ENCODE measurements at regions not wholly inside any gene's neighbourhood (a gene's known extent, or its start where the extent isn't known, plus 50 kb on each side); places are given as distances from the start of the nearest gene placed in this dataset.

- Histone ChIP-seq H3K27me3 (ENCODE audit: low read depth, low read length) (no peaks in the 10 kb centered on the region), H3K36me3 (ENCODE audit: control insufficient read depth in 1 of 2, insufficient read depth in 2 of 2, low read length in 2 of 2) (no peaks in the 10 kb centered on the region), H3K27ac (ENCODE audit: low read length) (no peak overlapping the region), H3K4me3 (ENCODE audit: low read depth in 1 of 2, low read length in 2 of 2) (no peak overlapping the region), H3K9me3 (ENCODE audit: control insufficient read depth in 1 of 2, low read length in 2 of 2) (no peaks in the 10 kb centered on the region), H3K4me1 (ENCODE audit: control insufficient read depth in 1 of 2, insufficient read depth in 2 of 2, low read length in 2 of 2) (no peaks in the 10 kb centered on the region)
Observed at GRCh38 chr6:91626911-91627310, 1040.0 kb upstream of the MAP3K7 start.

- Histone ChIP-seq H3K4me3 (ENCODE audit: low read depth in 1 of 2, low read length in 2 of 2) (no peak overlapping the region), H3K9me3 (ENCODE audit: control insufficient read depth in 1 of 2, low read length in 2 of 2) (no peaks in the 10 kb centered on the region), H3K36me3 (ENCODE audit: control insufficient read depth in 1 of 2, insufficient read depth in 2 of 2, low read length in 2 of 2) (no peaks in the 10 kb centered on the region), H3K27me3 (ENCODE audit: low read depth, low read length) (no peaks in the 10 kb centered on the region), H3K4me1 (ENCODE audit: control insufficient read depth in 1 of 2, insufficient read depth in 2 of 2, low read length in 2 of 2) (peaks cover 0 to 5% of the 10 kb centered on the region in 2 donors), H3K27ac (ENCODE audit: low read length) (no peak overlapping the region)
Observed at GRCh38 chr6:91613481-91613880, 1026.6 kb upstream of the MAP3K7 start.

- H3K4me3 ChIP-seq (ENCODE audit: low read depth in 1 of 2, low read length in 2 of 2), result no peak overlapping the region
- no peaks in the 10 kb centered on the region for H3K9me3 ChIP-seq (ENCODE audit: control insufficient read depth in 1 of 2, low read length in 2 of 2)
- H3K36me3 ChIP-seq (ENCODE audit: control insufficient read depth in 1 of 2, insufficient read depth in 2 of 2, low read length in 2 of 2), result no peaks in the 10 kb centered on the region
- H3K27me3 ChIP-seq (ENCODE audit: low read depth, low read length), result no peaks in the 10 kb centered on the region
- no peak overlapping the region for H3K27ac ChIP-seq (ENCODE audit: low read length)
- peaks cover 0 to 5% of the 10 kb centered on the region in 2 donors for H3K4me1 ChIP-seq (ENCODE audit: control insufficient read depth in 1 of 2, insufficient read depth in 2 of 2, low read length in 2 of 2)
Observed at GRCh38 chr6:91611190-91611589, 1024.3 kb upstream of the MAP3K7 start.

- H3K27me3 ChIP-seq (ENCODE audit: low read depth, low read length), result no peaks in the 10 kb centered on the region
- no peak overlapping the region for H3K27ac ChIP-seq (ENCODE audit: low read length)
- H3K4me3 ChIP-seq (ENCODE audit: low read depth in 1 of 2, low read length in 2 of 2), result no peak overlapping the region
- H3K9me3 ChIP-seq (ENCODE audit: control insufficient read depth in 1 of 2, low read length in 2 of 2), result no peaks in the 10 kb centered on the region
- no peaks in the 10 kb centered on the region for H3K36me3 ChIP-seq (ENCODE audit: control insufficient read depth in 1 of 2, insufficient read depth in 2 of 2, low read length in 2 of 2)
- peaks cover 0 to 5% of the 10 kb centered on the region in 2 donors for H3K4me1 ChIP-seq (ENCODE audit: control insufficient read depth in 1 of 2, insufficient read depth in 2 of 2, low read length in 2 of 2)
Observed at GRCh38 chr6:91608428-91608827, 1021.6 kb upstream of the MAP3K7 start.

DNA sequence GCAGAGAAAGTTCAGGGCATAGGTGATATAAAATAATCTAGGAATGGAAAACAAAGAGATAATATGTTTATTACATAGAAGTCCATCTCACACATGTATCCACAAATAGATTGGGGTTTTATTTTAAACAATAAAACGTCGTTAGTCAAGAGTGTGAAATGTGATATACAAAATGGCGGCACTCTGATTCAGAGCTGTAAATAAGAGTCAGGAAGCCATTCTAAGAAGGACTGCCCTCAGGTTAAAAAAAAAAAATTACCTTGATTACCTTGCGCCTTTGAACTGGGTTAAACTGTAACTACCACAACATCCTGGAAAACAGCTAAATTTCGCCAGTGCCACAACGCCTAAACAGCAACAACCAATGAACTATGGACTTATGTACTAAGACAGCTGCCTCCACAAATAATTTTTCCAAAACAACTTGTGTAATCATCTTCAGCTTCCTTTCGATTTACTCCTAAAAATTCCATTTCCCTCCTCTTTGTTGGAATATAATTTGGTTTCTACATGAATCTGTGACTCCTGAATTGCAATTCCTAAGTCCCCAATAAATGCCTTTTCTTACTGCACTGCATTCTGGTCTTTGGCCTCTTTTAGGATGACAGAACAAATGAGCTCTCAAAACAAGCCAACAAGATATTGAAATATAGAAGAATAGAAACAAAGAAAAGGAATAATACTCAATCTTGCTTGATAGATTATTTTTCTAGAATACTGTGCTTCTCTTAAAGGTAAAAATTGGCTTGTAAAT is 1019.5 kb upstream of the MAP3K7 start:
- Histone ChIP-seq H3K27ac (ENCODE audit: low read length) (no peak overlapping the region), H3K4me1 (ENCODE audit: control insufficient read depth in 1 of 2, insufficient read depth in 2 of 2, low read length in 2 of 2) (peaks cover 0 to 5% of the 10 kb centered on the region in 2 donors), H3K27me3 (ENCODE audit: low read depth, low read length) (no peaks in the 10 kb centered on the region), H3K9me3 (ENCODE audit: control insufficient read depth in 1 of 2, low read length in 2 of 2) (no peaks in the 10 kb centered on the region), H3K36me3 (ENCODE audit: control insufficient read depth in 1 of 2, insufficient read depth in 2 of 2, low read length in 2 of 2) (no peaks in the 10 kb centered on the region), H3K4me3 (ENCODE audit: low read depth in 1 of 2, low read length in 2 of 2) (no peak overlapping the region)

DNA sequence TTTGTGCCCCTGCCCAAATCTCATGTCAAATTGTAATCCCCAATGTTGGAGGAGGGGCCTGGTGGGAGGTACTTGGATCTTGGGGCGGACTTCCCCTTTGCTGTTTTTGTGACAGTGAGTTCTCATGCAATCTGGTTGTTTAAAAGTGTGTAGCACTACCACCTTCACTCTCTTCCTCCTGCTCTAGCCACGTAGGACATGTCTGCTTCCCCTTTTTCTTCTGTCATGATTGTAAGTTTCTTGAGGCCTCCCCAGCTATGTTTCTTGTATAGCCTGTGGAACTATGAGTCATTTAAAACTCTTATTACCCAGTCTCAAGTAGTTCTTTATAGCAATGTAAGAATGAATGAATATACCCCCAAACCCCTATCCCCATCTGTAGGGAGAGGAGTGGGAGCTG is 1013.7 kb upstream of the MAP3K7 start:
- no peak overlapping the region for H3K4me3 ChIP-seq (ENCODE audit: low read depth in 1 of 2, low read length in 2 of 2)
- no peaks in the 10 kb centered on the region for H3K36me3 ChIP-seq (ENCODE audit: control insufficient read depth in 1 of 2, insufficient read depth in 2 of 2, low read length in 2 of 2)
- H3K4me1 ChIP-seq (ENCODE audit: control insufficient read depth in 1 of 2, insufficient read depth in 2 of 2, low read length in 2 of 2), result no peaks in the 10 kb centered on the region
- H3K9me3 ChIP-seq (ENCODE audit: control insufficient read depth in 1 of 2, low read length in 2 of 2), result no peaks in the 10 kb centered on the region
- no peak overlapping the region for H3K27ac ChIP-seq (ENCODE audit: low read length)
- no peaks in the 10 kb centered on the region for H3K27me3 ChIP-seq (ENCODE audit: low read depth, low read length)

DNA sequence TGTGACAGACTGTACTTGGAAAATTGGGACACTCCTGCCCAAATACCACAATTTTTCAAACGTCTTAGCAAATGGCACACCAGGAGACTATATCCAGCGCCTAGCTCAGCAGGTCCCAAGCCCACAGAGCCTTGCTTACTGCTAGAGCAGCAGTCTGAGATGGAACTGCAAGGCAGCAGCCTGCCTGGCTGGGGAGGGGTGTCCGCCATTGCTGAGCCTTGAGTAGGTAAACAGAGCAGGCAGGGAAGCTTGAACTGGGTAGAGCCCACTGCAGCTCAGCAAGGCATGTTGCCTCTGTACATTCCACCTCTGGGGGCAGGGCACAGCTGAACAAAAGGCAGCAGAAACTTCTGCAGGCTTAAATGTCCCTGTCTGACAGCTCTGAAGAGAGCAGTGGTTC is 1003.3 kb upstream of the MAP3K7 start:
- no peaks in the 10 kb centered on the region for H3K9me3 ChIP-seq (ENCODE audit: control insufficient read depth in 1 of 2, low read length in 2 of 2)
- H3K27me3 ChIP-seq (ENCODE audit: low read depth, low read length), result no peaks in the 10 kb centered on the region
- no peaks in the 10 kb centered on the region for H3K4me1 ChIP-seq (ENCODE audit: control insufficient read depth in 1 of 2, insufficient read depth in 2 of 2, low read length in 2 of 2)
- no peak overlapping the region for H3K27ac ChIP-seq (ENCODE audit: low read length)
- H3K4me3 ChIP-seq (ENCODE audit: low read depth in 1 of 2, low read length in 2 of 2), result no peak overlapping the region
- H3K36me3 ChIP-seq (ENCODE audit: control insufficient read depth in 1 of 2, insufficient read depth in 2 of 2, low read length in 2 of 2), result no peaks in the 10 kb centered on the region

GRCh38 chr6:91580635-91581034 is 993.8 kb upstream of the MAP3K7 start:
- no peak overlapping the region for H3K4me3 ChIP-seq (ENCODE audit: low read depth in 1 of 2, low read length in 2 of 2)
- H3K27me3 ChIP-seq (ENCODE audit: low read depth, low read length), result no peaks in the 10 kb centered on the region
- H3K36me3 ChIP-seq (ENCODE audit: control insufficient read depth in 1 of 2, insufficient read depth in 2 of 2, low read length in 2 of 2), result no peaks in the 10 kb centered on the region
- no peaks in the 10 kb centered on the region for H3K4me1 ChIP-seq (ENCODE audit: control insufficient read depth in 1 of 2, insufficient read depth in 2 of 2, low read length in 2 of 2)
- no peak overlapping the region for H3K27ac ChIP-seq (ENCODE audit: low read length)
- H3K9me3 ChIP-seq (ENCODE audit: control insufficient read depth in 1 of 2, low read length in 2 of 2), result no peaks in the 10 kb centered on the region

- no peak overlapping the region for H3K27ac ChIP-seq (ENCODE audit: low read length)
- H3K27me3 ChIP-seq (ENCODE audit: low read depth, low read length), result no peaks in the 10 kb centered on the region
- H3K4me1 ChIP-seq (ENCODE audit: control insufficient read depth in 1 of 2, insufficient read depth in 2 of 2, low read length in 2 of 2), result no peaks in the 10 kb centered on the region
- H3K4me3 ChIP-seq (ENCODE audit: low read depth in 1 of 2, low read length in 2 of 2), result no peak overlapping the region
- H3K9me3 ChIP-seq (ENCODE audit: control insufficient read depth in 1 of 2, low read length in 2 of 2), result no peaks in the 10 kb centered on the region
- no peaks in the 10 kb centered on the region for H3K36me3 ChIP-seq (ENCODE audit: control insufficient read depth in 1 of 2, insufficient read depth in 2 of 2, low read length in 2 of 2)
Observed at GRCh38 chr6:91575032-91575431, 988.2 kb upstream of the MAP3K7 start.

GRCh38 chr6:91573826-91574416 is 987.0 kb upstream of the MAP3K7 start:
- Histone ChIP-seq H3K27ac (ENCODE audit: low read length) (no peak overlapping the region), H3K9me3 (ENCODE audit: control insufficient read depth in 1 of 2, low read length in 2 of 2) (no peaks in the 10 kb centered on the region), H3K4me1 (ENCODE audit: control insufficient read depth in 1 of 2, insufficient read depth in 2 of 2, low read length in 2 of 2) (no peaks in the 10 kb centered on the region), H3K27me3 (ENCODE audit: low read depth, low read length) (no peaks in the 10 kb centered on the region), H3K36me3 (ENCODE audit: control insufficient read depth in 1 of 2, insufficient read depth in 2 of 2, low read length in 2 of 2) (no peaks in the 10 kb centered on the region), H3K4me3 (ENCODE audit: low read depth in 1 of 2, low read length in 2 of 2) (no peak overlapping the region)

DNA sequence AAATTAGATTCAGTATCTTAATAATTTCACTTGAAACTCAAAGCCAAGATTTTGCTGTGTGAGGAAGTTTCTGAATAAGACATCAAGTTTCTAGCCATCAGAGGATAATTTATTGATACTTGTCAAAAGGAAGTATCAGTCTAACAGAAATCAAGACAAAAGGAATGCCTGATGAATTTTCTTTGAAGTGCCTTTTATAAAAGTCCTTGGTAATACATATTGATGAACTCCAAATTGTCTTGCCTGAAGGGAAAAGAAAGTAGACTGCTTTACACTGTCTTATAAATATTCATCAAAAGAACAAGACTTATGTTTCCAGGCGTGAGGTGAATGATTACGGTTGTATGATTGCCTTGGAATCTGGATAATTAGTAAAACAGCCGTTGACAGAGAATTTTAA is 986.0 kb upstream of the MAP3K7 start:
- H3K27me3 ChIP-seq (ENCODE audit: low read depth, low read length), result no peaks in the 10 kb centered on the region
- no peak overlapping the region for H3K4me3 ChIP-seq (ENCODE audit: low read depth in 1 of 2, low read length in 2 of 2)
- H3K36me3 ChIP-seq (ENCODE audit: control insufficient read depth in 1 of 2, insufficient read depth in 2 of 2, low read length in 2 of 2), result no peaks in the 10 kb centered on the region
- H3K27ac ChIP-seq (ENCODE audit: low read length), result no peak overlapping the region
- H3K9me3 ChIP-seq (ENCODE audit: control insufficient read depth in 1 of 2, low read length in 2 of 2), result no peaks in the 10 kb centered on the region
- H3K4me1 ChIP-seq (ENCODE audit: control insufficient read depth in 1 of 2, insufficient read depth in 2 of 2, low read length in 2 of 2), result no peaks in the 10 kb centered on the region

- no peak overlapping the region for H3K4me3 ChIP-seq (ENCODE audit: low read depth in 1 of 2, low read length in 2 of 2)
- no peaks in the 10 kb centered on the region for H3K27me3 ChIP-seq (ENCODE audit: low read depth, low read length)
- no peak overlapping the region for H3K27ac ChIP-seq (ENCODE audit: low read length)
- H3K4me1 ChIP-seq (ENCODE audit: control insufficient read depth in 1 of 2, insufficient read depth in 2 of 2, low read length in 2 of 2), result no peaks in the 10 kb centered on the region
- H3K36me3 ChIP-seq (ENCODE audit: control insufficient read depth in 1 of 2, insufficient read depth in 2 of 2, low read length in 2 of 2), result no peaks in the 10 kb centered on the region
- H3K9me3 ChIP-seq (ENCODE audit: control insufficient read depth in 1 of 2, low read length in 2 of 2), result peaks cover 0 to 2% of the 10 kb centered on the region in 2 donors
Observed at GRCh38 chr6:91569071-91569470, 982.2 kb upstream of the MAP3K7 start.

Measured in muscle layer of duodenum (tissue), 2 donors.